ENCODE measurements at regions not wholly inside any gene's neighbourhood (a gene's known extent, or its start where the extent isn't known, plus 50 kb on each side); places are given as distances from the start of the nearest gene placed in this dataset.

- no peak for DNase-seq
- Histone ChIP-seq H3K27me3 (no peaks in the 10 kb centered on the region), H3K36me3 (no peaks in the 10 kb centered on the region), H3K9me3 (no peaks in the 10 kb centered on the region), H3K4me1 (ENCODE audit: insufficient read depth) (peaks cover 2% of the 10 kb centered on the region), H3K4me3 (no peak overlapping the region), H3K27ac (no peak overlapping the region)
- 95 to 97% (median 95%) methylated on average over 1 of the region's 1 CpG for WGBS, 3 donors
- TF ChIP-seq EP300 (IDR thresholded peaks at IDR 0.05) (no peak), CTCF (IDR thresholded peaks at IDR 0.05) (no peak), POLR2A (IDR thresholded peaks at IDR 0.05) (no peak)
- intact Hi-C loops (cut with DNase I) = no loop called here
Observed at GRCh38 chr13:39283072-39283471, 244.8 kb downstream of the NHLRC3 start.

- DNase-seq = no peak
- Histone ChIP-seq H3K4me1 (ENCODE audit: insufficient read depth) (peaks cover 2% of the 10 kb centered on the region), H3K36me3 (no peaks in the 10 kb centered on the region), H3K4me3 (no peak overlapping the region), H3K27me3 (no peaks in the 10 kb centered on the region), H3K27ac (no peak overlapping the region), H3K9me3 (no peaks in the 10 kb centered on the region)
- 28 to 41% (median 33%) methylated on average over 8 of the region's 8 CpGs for WGBS, 3 donors
- intact Hi-C loops (cut with DNase I) = no loop called here
- TF ChIP-seq EP300 (IDR thresholded peaks at IDR 0.05) (no peak), POLR2A (IDR thresholded peaks at IDR 0.05) (no peak), CTCF (IDR thresholded peaks at IDR 0.05) (no peak)
Observed at GRCh38 chr13:39284801-39285388, 246.6 kb downstream of the NHLRC3 start.
